ENCODE measurements at regions not wholly inside any gene's neighbourhood (a gene's known extent, or its start where the extent isn't known, plus 50 kb on each side); places are given as distances from the start of the nearest gene placed in this dataset.
"Not testable (repeated sequence)": the region's sequence is repeated elsewhere in the genome, so short reads cannot be mapped to it uniquely, and the experiment has no call there.

DNA sequence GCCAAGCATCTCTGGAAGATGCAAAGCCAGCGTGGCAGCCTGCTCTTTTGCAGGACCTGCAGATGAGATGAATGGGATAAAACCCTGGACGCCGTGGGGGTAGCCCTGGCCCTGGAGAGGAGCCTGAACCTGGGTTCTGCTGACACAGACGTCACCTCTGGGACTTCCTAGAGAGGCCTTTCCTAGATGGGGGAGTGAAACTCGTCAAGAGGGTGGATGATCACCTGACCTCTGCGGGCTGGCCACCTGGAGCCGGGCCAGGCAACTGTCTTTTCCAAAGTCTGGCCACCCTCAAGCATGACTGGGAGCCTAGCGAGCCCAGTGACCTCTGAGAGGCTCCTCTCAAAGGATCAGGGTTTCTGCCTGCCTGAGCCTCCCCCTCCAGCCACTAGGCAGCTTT lies 529.0 kb downstream of the KCNJ18 start:
- in situ Hi-C loops (cut with HindIII; ENCODE audit: low sequenced_read_pairs), result no loop called here
- TF ChIP-seq CTCF (IDR thresholded peaks at IDR 0.05; ENCODE audit: low read depth, low read length), result no peak
- no peak overlapping the region for H3K4me3 ChIP-seq (ENCODE audit: low read depth, low read length)
- no peak for DNase-seq (ENCODE audit: low read depth, low spot score)

DNA sequence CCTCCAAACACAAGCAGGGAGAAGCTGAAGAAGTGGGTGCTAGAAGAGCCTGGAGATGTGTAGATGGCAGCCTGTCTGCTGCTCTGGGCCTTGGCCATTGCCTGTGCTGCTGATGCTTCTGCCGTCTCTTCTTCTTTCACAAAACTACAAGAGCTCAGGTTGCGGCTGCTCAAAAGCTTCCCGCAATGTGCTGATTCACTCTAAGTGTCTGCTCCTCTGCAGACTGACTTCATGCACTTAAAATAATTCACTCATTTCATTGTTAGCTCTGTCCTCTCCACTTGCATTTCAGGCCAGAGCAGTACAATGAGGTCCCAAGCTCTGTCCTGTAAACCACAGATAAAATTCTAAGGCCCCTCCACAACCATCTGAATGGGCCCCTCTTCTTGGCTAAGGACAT lies 534.2 kb downstream of the KCNJ18 start:
- H3K4me3 ChIP-seq (ENCODE audit: low read depth, low read length); DNase-seq (ENCODE audit: low read depth, low spot score); in situ Hi-C loops (cut with HindIII; ENCODE audit: low sequenced_read_pairs): not testable (repeated sequence)

GRCh38 chr17:22226932-22227331 lies 534.6 kb downstream of the KCNJ18 start:
- in situ Hi-C loops (cut with HindIII; ENCODE audit: low sequenced_read_pairs), result not testable (repeated sequence)

DNA sequence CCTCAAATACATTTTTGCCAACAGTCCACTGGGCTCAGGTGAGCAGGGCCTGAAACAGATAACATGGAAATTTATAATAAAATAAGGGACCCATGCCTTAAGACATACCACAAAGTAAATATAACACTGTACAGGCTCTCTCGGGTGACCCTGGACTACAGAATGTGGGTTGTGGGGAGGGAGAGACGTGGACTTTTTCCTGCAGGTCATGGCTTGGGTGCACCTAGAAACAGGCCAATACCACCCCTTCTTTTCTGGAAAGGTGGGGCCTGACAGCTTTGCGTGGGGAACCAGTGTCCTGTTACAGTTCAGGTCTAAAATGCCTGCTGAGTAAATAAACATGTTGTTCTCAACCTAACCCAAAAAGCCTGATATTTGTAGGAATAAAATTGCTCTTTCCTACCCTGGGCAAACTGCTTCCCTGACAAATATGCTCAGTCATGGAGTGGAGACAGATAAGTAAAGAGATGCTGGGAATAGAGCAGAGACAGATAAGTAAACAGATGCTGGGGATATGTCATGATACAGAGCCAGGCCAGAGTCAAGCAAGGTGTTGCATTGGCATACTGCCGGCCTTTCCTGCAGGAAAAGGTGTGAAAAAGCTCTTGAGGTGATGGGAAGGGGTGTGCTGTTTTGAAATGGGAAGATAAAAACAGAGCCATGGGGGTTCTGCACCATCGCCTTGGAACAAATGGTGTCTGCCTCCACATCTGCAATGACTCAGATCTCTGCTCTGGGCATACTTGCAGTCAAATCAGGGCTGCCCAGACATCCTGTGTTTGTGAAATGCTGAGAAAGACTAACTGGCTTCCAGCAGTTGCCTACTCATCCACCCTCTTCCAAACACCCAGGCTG lies 535.6 kb downstream of the KCNJ18 start:
- DNase-seq (ENCODE audit: low read depth, low spot score); in situ Hi-C loops (cut with HindIII; ENCODE audit: low sequenced_read_pairs); H3K4me3 ChIP-seq (ENCODE audit: low read depth, low read length): not testable (repeated sequence)

More at GRCh38 chr17:22226932-22227331, 534.6 kb downstream of the KCNJ18 start:
- not testable (repeated sequence) for DNase-seq (ENCODE audit: low read depth, low spot score); H3K4me3 ChIP-seq (ENCODE audit: low read depth, low read length)

DNA sequence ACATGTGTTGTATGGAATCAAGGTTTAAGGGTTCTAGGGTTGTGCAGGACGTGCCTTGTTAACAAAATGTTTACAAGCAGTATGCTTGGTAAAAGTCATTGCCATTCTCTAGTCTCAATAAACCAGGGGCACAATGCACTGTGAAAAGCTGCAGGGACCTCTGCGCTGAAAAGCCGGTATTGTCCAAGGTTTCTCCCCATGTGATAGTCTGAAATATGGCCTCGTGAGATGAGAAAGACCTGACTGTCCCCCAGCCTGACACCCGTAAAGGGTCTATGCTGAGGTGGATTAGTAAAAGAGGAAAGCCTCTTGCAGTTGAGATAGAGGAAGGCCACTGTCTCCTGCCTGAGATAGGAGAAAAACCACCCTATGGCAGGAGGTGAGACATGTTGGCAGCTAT lies 537.5 kb downstream of the KCNJ18 start:
- DNase-seq (ENCODE audit: low read depth, low spot score); in situ Hi-C loops (cut with HindIII; ENCODE audit: low sequenced_read_pairs); H3K4me3 ChIP-seq (ENCODE audit: low read depth, low read length): not testable (repeated sequence)

DNA sequence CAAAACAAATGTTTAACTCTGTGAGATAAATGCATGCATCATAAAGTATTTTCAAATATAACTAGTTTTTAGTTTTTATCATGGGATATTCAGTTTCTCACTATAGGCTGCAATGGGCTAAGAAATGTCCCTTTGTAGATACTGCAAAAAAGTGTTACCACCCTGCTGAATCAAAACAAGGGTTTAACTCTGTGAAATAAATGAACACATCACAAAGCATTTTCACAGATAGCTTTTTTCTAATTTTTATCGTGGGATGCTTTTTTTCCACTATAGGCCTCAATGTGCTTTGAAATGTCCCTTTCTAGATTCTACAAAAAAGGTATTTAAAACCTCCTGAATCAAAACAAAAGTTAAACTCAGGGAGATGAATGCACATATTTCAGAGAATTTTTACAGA lies 541.1 kb downstream of the KCNJ18 start:
- in situ Hi-C loops (cut with HindIII; ENCODE audit: low sequenced_read_pairs), result no loop called here
- no peak for DNase-seq (ENCODE audit: low read depth, low spot score)
- TF ChIP-seq CTCF (IDR thresholded peaks at IDR 0.05; ENCODE audit: low read depth, low read length), result no peak
- no peak overlapping the region for H3K4me3 ChIP-seq (ENCODE audit: low read depth, low read length)

GRCh38 chr17:22242472-22242871 lies 550.1 kb downstream of the KCNJ18 start:
- DNase-seq (ENCODE audit: low read depth, low spot score), result no peak
- in situ Hi-C loops (cut with HindIII; ENCODE audit: low sequenced_read_pairs), result no loop called here
- TF ChIP-seq CTCF (IDR thresholded peaks at IDR 0.05; ENCODE audit: low read depth, low read length), result no peak
- no peak overlapping the region for H3K4me3 ChIP-seq (ENCODE audit: low read depth, low read length)

DNA sequence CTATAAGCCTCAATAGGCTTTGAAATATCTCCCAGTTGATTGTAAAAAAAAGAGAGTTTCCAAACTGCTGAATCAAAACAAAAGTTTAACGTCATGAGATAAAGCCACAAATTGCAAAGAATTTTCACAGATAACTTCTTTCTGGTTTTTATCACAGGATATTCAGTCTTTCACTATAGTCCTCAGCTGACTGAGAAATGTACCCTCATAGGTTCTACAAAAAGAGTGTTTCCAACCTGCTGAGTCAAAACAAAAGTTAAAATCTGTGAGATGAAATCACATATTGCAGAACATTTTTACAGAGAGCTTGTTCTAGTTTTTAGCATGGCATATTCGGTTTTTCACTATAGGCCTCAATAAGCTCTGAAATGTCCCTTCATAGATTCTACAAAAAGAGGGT lies 559.2 kb downstream of the KCNJ18 start:
- DNase-seq (ENCODE audit: low read depth, low spot score), result no peak
- no peak for TF ChIP-seq CTCF (IDR thresholded peaks at IDR 0.05; ENCODE audit: low read depth, low read length)
- in situ Hi-C loops (cut with HindIII; ENCODE audit: low sequenced_read_pairs), result no loop called here
- H3K4me3 ChIP-seq (ENCODE audit: low read depth, low read length), result no peak overlapping the region

DNA sequence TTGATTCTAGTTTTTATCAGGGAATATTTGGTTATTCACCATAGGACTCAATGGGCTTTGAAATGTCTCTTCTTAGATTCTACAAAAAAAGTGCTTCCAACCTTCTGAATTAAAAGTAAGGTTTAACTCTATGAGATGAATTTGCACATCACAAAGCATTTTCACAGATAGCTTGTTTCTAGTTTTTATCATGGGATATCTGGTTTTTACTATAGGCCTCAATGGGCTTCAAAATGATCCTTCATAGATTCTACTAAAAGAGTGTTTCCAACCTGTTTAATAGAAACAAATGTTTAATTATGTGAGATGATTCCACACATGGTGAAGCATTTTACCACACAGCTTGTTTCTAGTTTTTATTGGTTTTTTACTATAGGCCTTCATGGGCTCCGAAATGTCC lies 560.7 kb downstream of the KCNJ18 start:
- in situ Hi-C loops (cut with HindIII; ENCODE audit: low sequenced_read_pairs), result no loop called here
- TF ChIP-seq CTCF (IDR thresholded peaks at IDR 0.05; ENCODE audit: low read depth, low read length), result no peak
- no peak for DNase-seq (ENCODE audit: low read depth, low spot score)
- no peak overlapping the region for H3K4me3 ChIP-seq (ENCODE audit: low read depth, low read length)

Measured in astrocyte of the spinal cord (primary cell).